ENCODE measurements at regions not wholly inside any gene's neighbourhood (a gene's known extent, or its start where the extent isn't known, plus 50 kb on each side); places are given as distances from the start of the nearest gene placed in this dataset.
"Not testable (repeated sequence)": the region's sequence is repeated elsewhere in the genome, so short reads cannot be mapped to it uniquely, and the experiment has no call there.

- DNase-seq: no peak
Measured at GRCh38 chr10:2777666-2778355, 289.5 kb upstream of the PFKP start.

DNA sequence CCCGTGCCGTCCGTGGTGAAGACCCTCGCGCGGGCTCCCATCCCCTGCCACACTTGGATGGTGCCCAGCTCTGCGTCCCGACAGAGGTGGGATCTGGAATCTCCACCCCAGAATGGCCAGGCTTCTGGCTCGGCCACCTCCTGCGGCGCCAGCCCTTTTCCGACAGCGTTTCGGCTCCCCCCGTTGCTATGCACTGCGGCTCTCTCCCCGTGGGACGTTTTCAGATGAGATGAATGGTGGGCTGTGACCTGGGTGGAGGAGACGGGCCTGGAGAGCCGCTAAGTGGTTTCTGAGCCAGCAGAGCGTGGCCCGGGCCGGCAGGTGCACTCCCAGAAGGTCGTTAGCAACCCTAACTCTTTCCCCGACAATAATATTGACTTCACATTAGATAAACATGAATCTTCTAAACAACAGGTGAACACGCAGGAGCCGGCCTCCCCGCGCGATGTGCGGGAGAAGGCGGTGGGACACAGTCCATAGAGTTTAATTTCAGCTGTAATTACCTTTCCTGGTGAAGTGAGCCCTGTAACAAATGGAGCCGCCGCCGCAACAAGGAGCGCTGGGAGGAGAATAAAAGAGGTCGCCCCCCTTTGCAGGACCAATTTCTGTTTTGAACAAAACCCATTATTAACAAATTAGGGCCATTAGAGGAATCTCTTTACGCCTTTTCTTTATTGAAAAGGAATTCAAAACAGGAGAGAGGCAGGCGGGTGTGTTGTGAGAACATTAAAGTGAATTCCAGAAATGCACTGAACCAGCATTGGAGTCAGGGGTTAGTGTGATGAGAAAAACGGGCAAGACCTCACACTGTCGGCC is 294.3 kb upstream of the PFKP start:
- no peak for DNase-seq

- no peak for DNase-seq
Measured at GRCh38 chr10:2772135-2772534, 295.2 kb upstream of the PFKP start.

DNA sequence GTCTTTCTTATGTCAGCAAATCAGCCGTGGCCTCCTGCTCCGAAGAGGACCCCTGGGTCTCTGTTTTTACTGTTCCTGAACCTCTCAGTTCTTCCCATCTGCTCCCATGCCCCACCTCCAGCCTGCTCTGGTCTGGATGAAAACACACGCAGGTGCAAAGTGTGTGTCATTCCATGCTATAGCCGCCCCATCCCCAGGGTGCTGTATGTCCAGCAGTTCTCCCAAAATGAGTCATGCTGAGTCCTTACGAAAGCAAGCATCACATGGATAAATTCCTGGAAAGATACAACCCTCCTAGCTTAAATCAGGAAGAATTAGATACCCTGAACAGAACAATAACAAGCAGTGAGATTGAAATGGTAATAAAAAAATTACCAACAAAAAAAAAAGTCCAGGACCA is 300.1 kb upstream of the PFKP start:
- not testable (repeated sequence) for DNase-seq

- no peak for DNase-seq
Measured at GRCh38 chr10:2761971-2762370, 305.4 kb upstream of the PFKP start.

GRCh38 chr10:2761311-2761710 is 306.0 kb upstream of the PFKP start:
- no peak for DNase-seq

- no peak for DNase-seq
Measured at GRCh38 chr10:2760736-2761135, 306.6 kb upstream of the PFKP start.

DNA sequence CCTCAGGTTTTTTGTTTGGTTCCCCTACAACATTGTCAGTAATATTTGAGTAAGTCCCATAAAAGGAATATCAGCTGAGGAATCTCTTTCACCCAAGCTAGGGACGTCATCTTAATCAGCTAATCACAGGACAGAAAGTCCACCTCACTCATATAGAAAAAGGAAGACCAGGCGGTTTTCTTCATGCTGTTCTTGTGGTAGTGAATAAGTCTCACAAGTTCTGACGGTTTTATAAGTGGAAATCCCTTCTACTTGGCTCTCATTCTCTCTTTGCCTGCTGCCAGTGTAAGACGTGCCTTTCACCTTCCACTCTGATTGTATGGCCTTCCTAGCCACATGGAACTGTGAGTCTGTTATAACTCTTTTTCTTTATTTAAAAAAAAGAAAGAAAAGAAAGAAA is 308.1 kb upstream of the PFKP start:
- no peak for DNase-seq

DNA sequence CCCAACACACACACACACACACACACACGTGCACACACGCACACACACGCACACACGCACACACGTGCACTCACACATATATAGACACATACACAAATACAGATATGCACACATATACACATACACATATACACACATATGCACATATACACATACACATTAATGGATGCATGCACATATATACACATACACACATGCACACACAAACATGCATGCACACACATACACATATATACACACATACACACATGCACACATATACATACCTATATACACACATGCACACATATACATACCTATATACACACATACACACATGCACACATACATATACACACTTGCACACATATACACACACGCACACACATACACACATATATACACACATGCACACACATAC is 312.4 kb upstream of the PFKP start:
- no peak for DNase-seq

GRCh38 chr10:2748287-2748686 is 319.1 kb upstream of the PFKP start:
- no peak for DNase-seq

GRCh38 chr10:2746638-2747037 is 320.7 kb upstream of the PFKP start:
- no peak for DNase-seq

DNA sequence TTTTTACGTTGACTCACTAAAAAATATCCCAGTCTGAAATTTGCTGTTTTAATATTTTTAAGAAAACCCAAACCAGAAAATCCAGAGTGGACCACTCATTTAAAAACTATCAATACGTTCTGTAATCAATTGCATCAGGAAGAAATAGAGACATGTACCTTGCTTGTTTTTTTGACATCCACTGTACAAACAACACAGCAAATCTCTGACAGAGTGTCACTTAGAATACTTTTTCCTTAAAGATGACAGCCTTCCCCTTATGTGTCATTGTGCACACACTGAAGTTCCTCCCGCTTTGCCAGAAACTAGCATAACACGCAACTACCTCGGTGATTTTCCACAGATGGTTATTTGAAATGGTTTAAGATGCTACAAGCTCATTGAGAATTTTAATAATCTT is 321.7 kb upstream of the PFKP start:
- DNase-seq: no peak

GRCh38 chr10:2744547-2745200 is 322.7 kb upstream of the PFKP start:
- no peak for DNase-seq

DNA sequence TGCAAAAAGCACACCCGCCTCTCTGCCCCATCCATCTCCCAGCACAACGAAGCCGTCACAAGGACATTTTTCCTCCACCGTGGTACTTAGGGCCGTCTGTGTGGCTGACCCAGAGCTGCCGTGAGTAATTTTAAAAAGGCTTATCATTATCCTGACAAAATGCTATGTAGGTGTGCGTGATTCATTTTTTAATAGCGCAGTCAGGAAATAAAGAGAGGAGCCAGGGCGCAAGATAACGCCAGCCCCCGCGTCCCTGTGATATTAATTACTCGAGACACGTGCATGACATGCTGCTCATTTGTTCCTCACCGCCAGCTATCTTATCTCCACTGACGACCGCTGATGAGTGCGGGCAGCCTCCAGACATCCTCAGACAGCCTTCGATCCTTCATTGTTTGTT is 332.7 kb upstream of the PFKP start:
- DNase-seq: no peak

GRCh38 chr10:2733278-2733963 is 333.9 kb upstream of the PFKP start:
- DNase-seq: no peak

DNA sequence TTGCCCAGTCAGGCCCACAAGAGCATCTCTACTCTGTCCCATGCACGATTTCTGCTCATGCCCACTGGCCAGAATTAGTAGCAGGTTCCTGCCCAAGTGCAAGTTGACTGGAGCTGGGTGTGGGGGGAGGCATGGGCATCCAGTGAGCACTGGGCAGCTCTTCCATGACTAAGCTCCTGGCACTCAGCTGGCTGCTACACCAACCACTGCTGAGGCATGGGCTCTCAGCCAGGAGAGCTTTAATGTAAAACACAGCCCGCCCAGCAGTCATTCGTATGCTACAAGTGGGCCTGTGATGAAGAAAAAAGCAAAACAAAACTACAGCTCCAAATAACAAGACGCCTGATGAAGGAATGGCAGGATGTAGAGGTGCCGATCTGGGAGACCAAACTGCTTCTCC is 335.4 kb upstream of the PFKP start:
- no peak for DNase-seq

DNA sequence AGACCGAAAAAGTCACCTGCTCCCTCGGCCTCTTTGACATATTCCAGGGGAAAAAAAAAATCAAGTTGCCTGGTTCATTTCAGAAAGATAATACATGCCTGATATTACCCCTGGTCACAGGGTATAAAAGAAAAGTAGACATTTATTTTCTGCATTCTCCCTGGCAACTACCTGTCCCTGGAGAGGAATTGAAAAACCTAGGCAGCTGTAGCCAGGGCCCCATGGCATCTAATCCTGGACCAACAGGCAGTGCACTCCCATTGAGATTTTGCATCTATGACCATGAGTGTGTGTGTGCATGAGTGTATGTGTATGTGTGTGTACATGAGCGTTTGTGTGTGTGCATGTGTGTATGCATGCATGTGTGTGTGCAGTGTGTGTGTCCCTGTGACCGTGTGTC is 338.2 kb upstream of the PFKP start:
- DNase-seq: no peak

DNA sequence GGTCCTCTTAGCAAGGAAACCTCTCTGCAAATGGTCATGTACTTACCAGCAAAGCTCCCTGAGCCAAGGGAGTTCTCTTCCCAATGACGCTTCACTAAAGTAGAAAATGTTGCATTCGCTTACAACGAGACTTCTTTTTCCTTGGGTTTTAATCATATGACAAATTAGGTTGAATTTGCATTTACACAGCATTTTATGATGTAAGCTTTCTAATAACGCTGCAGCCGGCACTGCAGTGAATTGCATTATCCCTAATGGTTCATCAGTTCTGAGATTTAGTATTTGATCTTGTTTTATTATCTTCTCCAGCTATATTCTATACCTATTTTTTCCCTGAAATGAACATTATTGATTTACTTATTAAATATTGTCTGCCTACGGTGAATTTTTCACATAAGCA is 339.3 kb upstream of the PFKP start:
- DNase-seq: no peak

DNA sequence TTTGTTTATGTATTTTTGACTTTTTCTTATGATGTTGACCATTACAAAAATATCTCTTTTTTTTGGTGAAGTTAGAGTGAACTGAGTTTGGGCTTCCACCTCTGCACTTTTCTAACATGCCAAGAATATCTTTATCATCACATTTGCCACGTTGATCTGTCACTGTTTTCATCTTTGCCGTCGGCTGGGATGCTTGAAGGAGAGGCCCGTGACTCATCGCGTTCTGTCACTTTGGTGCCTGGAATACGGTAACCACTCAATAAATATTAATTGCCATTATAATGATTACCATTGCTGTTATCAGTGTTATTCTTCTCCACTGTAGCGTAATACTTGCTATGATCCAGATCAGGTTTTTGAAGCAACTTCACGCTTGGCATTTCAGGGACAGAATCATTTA is 350.8 kb upstream of the PFKP start:
- no peak for DNase-seq

DNA sequence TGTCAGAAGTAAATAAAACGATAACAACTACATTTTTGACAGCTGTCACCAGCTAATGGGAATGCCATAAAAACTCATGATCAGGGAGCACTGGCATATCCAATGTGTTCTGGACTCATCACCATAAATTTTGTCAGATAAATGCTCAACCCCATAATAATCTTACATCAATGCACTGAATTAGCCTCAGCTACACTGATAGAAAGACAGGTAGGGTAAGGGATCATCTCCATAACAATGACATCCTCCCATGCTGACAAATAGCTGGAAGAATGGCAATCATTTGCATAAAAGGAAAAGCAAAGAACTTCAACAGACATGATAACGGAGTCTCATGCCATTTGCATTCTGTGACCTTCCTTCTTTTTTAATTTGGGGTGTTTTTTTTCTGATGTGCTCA is 352.8 kb upstream of the PFKP start:
- DNase-seq: no peak

DNA sequence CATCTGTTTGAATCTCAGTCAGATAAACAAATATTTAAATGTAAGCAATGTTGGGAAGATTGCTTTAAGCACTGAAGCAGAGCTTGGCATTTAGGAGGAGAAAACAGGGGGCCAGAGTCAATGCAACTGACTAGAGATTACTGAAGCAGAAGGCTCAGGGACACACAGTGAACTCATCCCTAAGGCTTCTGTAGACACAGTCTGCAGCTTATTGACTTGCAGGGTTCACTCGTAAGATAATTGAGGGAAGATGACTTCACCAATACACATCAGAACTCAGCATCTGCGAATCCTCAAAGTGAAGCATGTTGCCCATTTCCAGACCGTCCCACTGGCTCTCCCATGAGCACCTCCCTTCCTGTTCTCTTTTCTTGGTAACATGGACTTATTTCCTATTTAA is 363.4 kb upstream of the PFKP start:
- no peak for DNase-seq

GRCh38 chr10:2701802-2702201 is 365.5 kb upstream of the PFKP start:
- no peak for DNase-seq

- DNase-seq: no peak
Measured at GRCh38 chr10:2700626-2701305, 366.6 kb upstream of the PFKP start.
